SK-N-SH (cell line): ENCODE measurements at regions not wholly inside any gene's neighbourhood (a gene's known extent, or its start where the extent isn't known, plus 50 kb on each side); places are given as distances from the start of the nearest gene placed in this dataset.

Experiments used
- CTCF ChIA-PET: fragments of 300-600, 350-600 bp; formaldehyde crosslinking; extraction: SDS; loops from one replicate; lab custom pipeline; 2021; lab: Yijun Ruan, JAX
- POLR2A ChIA-PET: fragments of 350-600 bp; sonication (Branson Sonifier 250); formaldehyde crosslinking; extraction: SDS; loops from one replicate; lab custom pipeline; 2020; ENCODE audit warnings: antibody characterized with exemption, inconsistent platforms; lab: Yijun Ruan, JAX
- DNase-seq: peaks from one replicate; pipeline ENCODE4 v3.0.0; 2012
- H2AFZ ChIP-seq: fragments of 200-600 bp; sonication (generic); 2 replicates; pipeline ENCODE4 v1.8.1; 2016; ENCODE audit warnings: antibody characterized with exemption, mild to moderate bottlenecking, low read depth
- H3F3A ChIP-seq: fragments of 200-600 bp; sonication (generic); replicated peaks from 2 replicates; pipeline ENCODE3; 2016; ENCODE audit warnings: antibody characterized with exemption, mild to moderate bottlenecking; ENCODE audit not compliant: insufficient read depth
- H3K27ac ChIP-seq, 2 experiments: fragments of 200-500 bp in 1 of 2; fragments of 200-600 bp in 1 of 2; sonication (Bioruptor generic) in 1 of 2; sonication (generic), shearing (Covaris generic) in 1 of 2; 2 replicates each; pipeline versions ENCODE4 v1.5.1 to v1.6.1; 2014 to 2016; ENCODE audit warnings: low read depth in 2 of 2, inconsistent platforms in 1 of 2, low read length in 1 of 2, mild to moderate bottlenecking in 1 of 2, mixed read lengths in 1 of 2
- H3K27me3 ChIP-seq: fragments of 200-600 bp; sonication (generic), shearing (Covaris generic); 2 replicates; pipeline ENCODE4 v1.6.1; 2016; ENCODE audit warnings: mixed run types; ENCODE audit not compliant: insufficient read depth
- H3K36me3 ChIP-seq, 2 experiments: fragments of 200-500 bp in 1 of 2; fragments of 200-600 bp in 1 of 2; sonication (Bioruptor generic) in 1 of 2; sonication (generic) in 1 of 2; replicated peaks in 1 of 2; 2 replicates each; pipeline versions ENCODE3 to v1.5.1; 2014 to 2016; ENCODE audit warnings: low read length in 1 of 2, mild to moderate bottlenecking in 1 of 2; ENCODE audit not compliant: insufficient read depth in 2 of 2, control insufficient read depth in 1 of 2
- H3K4me1 ChIP-seq, 2 experiments: fragments of 200-500 bp in 1 of 2; fragments of 200-600 bp in 1 of 2; sonication (Bioruptor generic) in 1 of 2; sonication (generic), shearing (Covaris generic) in 1 of 2; 2 replicates each; pipeline versions ENCODE4 v1.5.1 to v1.6.1; 2014 to 2016; ENCODE audit warnings: low read depth in 1 of 2, low read length in 1 of 2, mixed run types in 1 of 2; ENCODE audit not compliant: insufficient read depth in 2 of 2, control insufficient read depth in 1 of 2
- H3K4me2 ChIP-seq: fragments of 200-600 bp; sonication (generic), shearing (Covaris generic); 2 replicates; pipeline ENCODE4 v1.6.1; 2017; ENCODE audit warnings: mixed run types
- H3K4me3 ChIP-seq, 2 experiments: fragments of 200-500 bp in 1 of 2; fragments of 200-600 bp in 1 of 2; sonication (Bioruptor generic) in 1 of 2; sonication (generic), shearing (Covaris generic) in 1 of 2; 2 replicates each; pipeline versions ENCODE4 v1.5.1 to v1.8.1; 2014 to 2016; ENCODE audit warnings: low read depth in 2 of 2, inconsistent platforms in 1 of 2, low read length in 1 of 2, mild to moderate bottlenecking in 1 of 2, mixed read lengths in 1 of 2, moderate library complexity in 1 of 2
- H3K79me2 ChIP-seq: fragments of 200-600 bp; sonication (generic); 2 replicates; pipeline ENCODE4 v1.8.1; 2017; ENCODE audit warnings: mild to moderate bottlenecking; ENCODE audit not compliant: insufficient read depth
- H3K9ac ChIP-seq: fragments of 200-600 bp; sonication (generic); 2 replicates; pipeline ENCODE4 v1.6.1; 2017; ENCODE audit warnings: mixed run types
- H3K9me2 ChIP-seq: fragments of 200-600 bp; sonication (generic); 2 replicates; pipeline ENCODE4 v1.6.1; 2017; ENCODE audit warnings: mixed run types
- H3K9me3 ChIP-seq: fragments of 200-600 bp; sonication (generic); 2 replicates; pipeline ENCODE4 v1.6.1; 2017; ENCODE audit warnings: mixed run types, mild to moderate bottlenecking, moderate library complexity
- H4K20me1 ChIP-seq: fragments of 200-600 bp; sonication (generic); 2 replicates; pipeline ENCODE4 v1.6.1; 2017; ENCODE audit warnings: mild to moderate bottlenecking, mixed run types; ENCODE audit not compliant: insufficient read depth
- CHD2 ChIP-seq: fragments of 150-350 bp; IDR thresholded peaks from 2 replicates; pipeline ENCODE4 v1.6.1; 2018; ENCODE audit warnings: low read length; ENCODE audit not compliant: partially characterized antibody
- EP300 ChIP-seq, 2 experiments: IDR thresholded peaks; 2 replicates each; pipeline versions ENCODE4 v1.4.0 to v1.6.1; 2012; ENCODE audit warnings: borderline replicate concordance in 1 of 2, low read depth in 1 of 2, low read length in 1 of 2
- FOXJ3 ChIP-seq: sonication (generic); formaldehyde crosslinking; IDR thresholded peaks from 2 replicates; pipeline ENCODE4 v1.5.1; 2020; ENCODE audit warnings: mild to moderate bottlenecking, missing genetic modification reagents
- GABPA ChIP-seq: IDR thresholded peaks from 2 replicates; pipeline ENCODE4 v1.4.0; 2012; ENCODE audit warnings: low read depth, mild to moderate bottlenecking
- GATA2 ChIP-seq: sonication (generic); formaldehyde crosslinking; IDR thresholded peaks from 2 replicates; pipeline ENCODE4 v1.5.0; 2020; ENCODE audit warnings: mild to moderate bottlenecking, missing genetic modification reagents
- IRF3 ChIP-seq: fragments of 150-350 bp; IDR thresholded peaks from 2 replicates; pipeline ENCODE4 v1.6.1; 2016; ENCODE audit warnings: mild to moderate bottlenecking, low read depth, low read length
- JUND ChIP-seq: IDR thresholded peaks from 2 replicates; pipeline ENCODE4 v1.4.0; 2012
- RAD21 ChIP-seq: IDR thresholded peaks from 2 replicates; pipeline ENCODE4 v1.6.1; 2012; ENCODE audit warnings: mild to moderate bottlenecking, low read length
- RCOR1 ChIP-seq: fragments of 150-350 bp; IDR thresholded peaks from 2 replicates; pipeline ENCODE4 v1.6.1; 2017; ENCODE audit warnings: antibody characterized with exemption, low read length
- RFX5 ChIP-seq: IDR thresholded peaks from 2 replicates; pipeline ENCODE4 v1.6.1; 2012; ENCODE audit warnings: mild to moderate bottlenecking, improper control_type of control experiment, low read length
- RXRA ChIP-seq: IDR thresholded peaks from 2 replicates; pipeline ENCODE4 v1.4.0; 2012; ENCODE audit warnings: low read depth, mild to moderate bottlenecking, borderline replicate concordance
- SIN3A ChIP-seq: IDR thresholded peaks from 2 replicates; pipeline ENCODE4 v1.6.1; 2012; ENCODE audit warnings: low read depth, mild to moderate bottlenecking, low read length, moderate library complexity, borderline replicate concordance
- SMC3 ChIP-seq: IDR thresholded peaks from 2 replicates; pipeline ENCODE4 v1.6.1; 2012; ENCODE audit warnings: low read depth, low read length, improper control_type of control experiment
- TAF1 ChIP-seq: IDR thresholded peaks from 2 replicates; pipeline ENCODE4 v1.6.1; 2012; ENCODE audit warnings: low read depth, mild to moderate bottlenecking, low read length, moderate library complexity, borderline replicate concordance
- TEAD4 ChIP-seq: IDR thresholded peaks from 2 replicates; pipeline ENCODE4 v1.4.0; 2012; ENCODE audit warnings: mild to moderate bottlenecking, borderline replicate concordance; ENCODE audit not compliant: insufficient read depth
- WGBS: methylation state at CpG from one replicate; pipeline ENCODE4 v1.1.6; 2017; ENCODE audit warnings: low lambda C conversion rate; 5-methylcytosine and 5-hydroxymethylcytosine counted together

GRCh38 chr10:83750604-83751003 is 388.7 kb upstream of the GHITM start:
- no peak for DNase-seq
- H3K9me2 ChIP-seq: no peaks in the 10 kb centered on the region
- no peaks in the 10 kb centered on the region for H3K36me3 ChIP-seq
- H3K27ac ChIP-seq: no peak overlapping the region
- no peaks in the 10 kb centered on the region for H4K20me1 ChIP-seq
- H3K4me3 ChIP-seq: no peak overlapping the region
- no peaks in the 10 kb centered on the region for H3K4me1 ChIP-seq
- no peak overlapping the region for H3K4me2 ChIP-seq
- no peak overlapping the region for H2AFZ ChIP-seq
- no peaks in the 10 kb centered on the region for H3K9me3 ChIP-seq
- no peaks in the 10 kb centered on the region for H3K79me2 ChIP-seq
- ChIA-PET CTCF (no interaction called here), POLR2A (no interaction called here)
- H3K9ac ChIP-seq: no peak overlapping the region
- H3F3A ChIP-seq: no peaks in the 10 kb centered on the region
- TF ChIP-seq IRF3: no peak
- TF ChIP-seq RCOR1: no peak
- TF ChIP-seq RXRA: no peak
- TF ChIP-seq TAF1: no peak
- H3K27me3 ChIP-seq: no peaks in the 10 kb centered on the region

- 34% methylated on average over 2 of the region's 2 CpGs for WGBS
- ChIA-PET POLR2A (no interaction called here), CTCF (no interaction called here)
- Histone ChIP-seq H3K4me2 (no peak overlapping the region), H3K9me2 (no peaks in the 10 kb centered on the region), H3K27ac (no peak overlapping the region), H3K27me3 (no peaks in the 10 kb centered on the region), H4K20me1 (no peaks in the 10 kb centered on the region), H3K9me3 (no peaks in the 10 kb centered on the region), H3K36me3 (no peaks in the 10 kb centered on the region), H3K79me2 (no peaks in the 10 kb centered on the region), H3K4me3 (no peak overlapping the region), H3K9ac (no peak overlapping the region), H2AFZ (no peak overlapping the region), H3K4me1 (no peaks in the 10 kb centered on the region), H3F3A (no peaks in the 10 kb centered on the region)
- TF ChIP-seq SIN3A: no peak
- no peak for TF ChIP-seq SMC3
- TF ChIP-seq TEAD4: no peak
- no peak for TF ChIP-seq RAD21
- TF ChIP-seq FOXJ3 (CRISPR knock-in tag): no peak
- TF ChIP-seq RXRA: no peak
- TF ChIP-seq RFX5: no peak
- no peak for TF ChIP-seq JUND
- TF ChIP-seq CHD2: no peak
- TF ChIP-seq GATA2 (CRISPR knock-in tag): no peak
- TF ChIP-seq GABPA: no peak
- TF ChIP-seq RCOR1: no peak
- TF ChIP-seq TAF1: no peak
- no peak for TF ChIP-seq EP300 (IDR thresholded peaks at IDR 0.05; ENCODE audit: borderline replicate concordance in 1 of 2, low read depth in 1 of 2, low read length in 1 of 2)
- DNase-seq: no peak
Observed at GRCh38 chr10:83753490-83753889, 385.8 kb upstream of the GHITM start.
